ENCODE measurements at regions not wholly inside any gene's neighbourhood (a gene's known extent, or its start where the extent isn't known, plus 50 kb on each side); places are given as distances from the start of the nearest gene placed in this dataset.
A peak's percentile ranks its signal among the peaks of the same experiment; 100 is the strongest.
"Not testable (repeated sequence)": the region's sequence is repeated elsewhere in the genome, so short reads cannot be mapped to it uniquely, and the experiment has no call there.

GRCh38 chr13:111413407-111414187 lies 93.2 kb downstream of the TEX29 start:
- no peak for DNase-seq

GRCh38 chr13:111414341-111414740 lies 93.9 kb downstream of the TEX29 start:
- no peak for DNase-seq

- no peak for DNase-seq
Measured at GRCh38 chr13:111415246-111415645, 94.8 kb downstream of the TEX29 start.

- DNase-seq = no peak
Measured at GRCh38 chr13:111415765-111416164, 95.3 kb downstream of the TEX29 start.

GRCh38 chr13:111418101-111418500 lies 97.7 kb downstream of the TEX29 start:
- no peak for DNase-seq

GRCh38 chr13:111420113-111420876 lies 99.9 kb downstream of the TEX29 start:
- no peak for DNase-seq

- no peak for DNase-seq
Measured at GRCh38 chr13:111421216-111421615, 100.8 kb downstream of the TEX29 start.

- DNase-seq = no peak
Measured at GRCh38 chr13:111422348-111422747, 101.9 kb downstream of the TEX29 start.

- DNase-seq = no peak
Measured at GRCh38 chr13:111423168-111423785, 102.8 kb downstream of the TEX29 start.

- no peak for DNase-seq
Measured at GRCh38 chr13:111424134-111424533, 103.7 kb downstream of the TEX29 start.

- DNase-seq = no peak
Measured at GRCh38 chr13:111425326-111425725, 104.9 kb downstream of the TEX29 start.

- DNase-seq = peak; percentile 9
Measured at GRCh38 chr13:111429064-111429558, 108.7 kb downstream of the TEX29 start.

- no peak for DNase-seq
Measured at GRCh38 chr13:111431206-111431605, 110.8 kb downstream of the TEX29 start.

GRCh38 chr13:111434578-111435159 lies 114.2 kb downstream of the TEX29 start:
- no peak for DNase-seq

GRCh38 chr13:111436446-111436845 lies 116.0 kb downstream of the TEX29 start:
- no peak for DNase-seq

GRCh38 chr13:111437417-111437816 lies 117.0 kb downstream of the TEX29 start:
- no peak for DNase-seq

- no peak for DNase-seq
Measured at GRCh38 chr13:111437856-111438547, 117.6 kb downstream of the TEX29 start.

- not testable (repeated sequence) for DNase-seq
Measured at GRCh38 chr13:111440492-111440891, 120.0 kb downstream of the TEX29 start.

GRCh38 chr13:111443981-111444380 lies 123.5 kb downstream of the TEX29 start:
- DNase-seq = no peak

- no peak for DNase-seq
Measured at GRCh38 chr13:111448504-111448903, 128.1 kb downstream of the TEX29 start.

- no peak for DNase-seq
Measured at GRCh38 chr13:111449041-111449440, 128.6 kb downstream of the TEX29 start.

- DNase-seq = no peak
Measured at GRCh38 chr13:111451402-111451801, 131.0 kb downstream of the TEX29 start.
